HUES64 (cell line): ENCODE measurements at regions not wholly inside any gene's neighbourhood (a gene's known extent, or its start where the extent isn't known, plus 50 kb on each side); places are given as distances from the start of the nearest gene placed in this dataset.

ENCODE experiments used
- H3K27ac ChIP-seq: 2 replicates; pipeline ENCODE4 v1.7.0; 2013; ENCODE audit warnings: low read depth, low read length, inconsistent platforms
- H3K27me3 ChIP-seq: 2 replicates; pipeline ENCODE4 v1.6.1; 2013; ENCODE audit warnings: mild to moderate bottlenecking, low read length; ENCODE audit not compliant: insufficient read depth
- H3K36me3 ChIP-seq: 2 replicates; pipeline ENCODE4 v1.6.1; 2013; ENCODE audit warnings: mild to moderate bottlenecking, low read length; ENCODE audit not compliant: insufficient read depth
- H3K4me1 ChIP-seq: 2 replicates; pipeline ENCODE4 v1.6.1; 2013; ENCODE audit warnings: mild to moderate bottlenecking, low read length, moderate library complexity; ENCODE audit not compliant: insufficient read depth
- H3K4me3 ChIP-seq: 2 replicates; pipeline ENCODE4 v1.5.1; 2013; ENCODE audit warnings: mild to moderate bottlenecking, low read length, moderate library complexity
- H3K9ac ChIP-seq: 2 replicates; pipeline ENCODE4 v1.6.1; 2013; ENCODE audit warnings: mild to moderate bottlenecking, low read depth, low read length
- H3K9me3 ChIP-seq: 2 replicates; pipeline ENCODE4 v1.6.1; 2013; ENCODE audit warnings: low read depth, low read length; ENCODE audit not compliant: insufficient read depth
- WGBS: fragments of 150-250, 120-280 bp; methylation state at CpG from one replicate; pipeline ENCODE4 v1.1.7; 2013; ENCODE audit warnings: missing lambda C conversion rate; 5-methylcytosine and 5-hydroxymethylcytosine counted together

- H3K4me3 ChIP-seq = no peak overlapping the region
- no peaks in the 10 kb centered on the region for H3K4me1 ChIP-seq
- WGBS = 71% methylated on average over 2 of the region's 2 CpGs
- H3K27me3 ChIP-seq = no peaks in the 10 kb centered on the region
- H3K27ac ChIP-seq = no peak overlapping the region
- no peaks in the 10 kb centered on the region for H3K36me3 ChIP-seq
- no peak overlapping the region for H3K9ac ChIP-seq
- H3K9me3 ChIP-seq = peaks cover 10% of the 10 kb centered on the region; the same call in 1 of the 2 replicates
Measured at GRCh38 chr12:24705216-24705615, 243.7 kb downstream of the BCAT1 start.

GRCh38 chr12:24701343-24701742 is 247.6 kb downstream of the BCAT1 start:
- Histone ChIP-seq H3K9me3 (peaks cover 10% of the 10 kb centered on the region; the same call in 1 of the 2 replicates), H3K4me1 (peaks cover 14% of the 10 kb centered on the region), H3K9ac (no peak overlapping the region), H3K27ac (no peak overlapping the region), H3K36me3 (no peaks in the 10 kb centered on the region), H3K4me3 (no peak overlapping the region), H3K27me3 (no peaks in the 10 kb centered on the region)
- 94% methylated on average over 3 of the region's 3 CpGs for WGBS

- Histone ChIP-seq H3K4me3 (no peak overlapping the region), H3K36me3 (no peaks in the 10 kb centered on the region), H3K4me1 (peaks cover 24% of the 10 kb centered on the region), H3K27me3 (no peaks in the 10 kb centered on the region), H3K27ac (no peak overlapping the region), H3K9ac (no peak overlapping the region), H3K9me3 (peaks cover 10% of the 10 kb centered on the region; the same call in 1 of the 2 replicates)
- WGBS = 80% methylated on average over 2 of the region's 2 CpGs
Measured at GRCh38 chr12:24698972-24699371, 249.9 kb downstream of the BCAT1 start.

GRCh38 chr12:24697769-24698168 is 251.1 kb downstream of the BCAT1 start:
- Histone ChIP-seq H3K27ac (no peak overlapping the region), H3K9ac (no peak overlapping the region), H3K4me3 (no peak overlapping the region), H3K9me3 (peaks cover 10% of the 10 kb centered on the region; the same call in 1 of the 2 replicates), H3K36me3 (no peaks in the 10 kb centered on the region), H3K4me1 (peaks cover 24% of the 10 kb centered on the region), H3K27me3 (no peaks in the 10 kb centered on the region)
- WGBS = 82% methylated on average over 2 of the region's 2 CpGs

- no peak overlapping the region for H3K27ac ChIP-seq
- H3K4me3 ChIP-seq = no peak overlapping the region
- H3K9ac ChIP-seq = no peak overlapping the region
- 90% methylated on average over 2 of the region's 2 CpGs for WGBS
- H3K4me1 ChIP-seq = peaks cover 24% of the 10 kb centered on the region
- H3K36me3 ChIP-seq = no peaks in the 10 kb centered on the region
- no peaks in the 10 kb centered on the region for H3K27me3 ChIP-seq
- peaks cover 10% of the 10 kb centered on the region; the same call in 1 of the 2 replicates for H3K9me3 ChIP-seq
Measured at GRCh38 chr12:24697295-24697694, 251.6 kb downstream of the BCAT1 start.

- H3K9me3 ChIP-seq = peaks cover 10% of the 10 kb centered on the region; the same call in 1 of the 2 replicates
- no peaks in the 10 kb centered on the region for H3K36me3 ChIP-seq
- H3K4me3 ChIP-seq = no peak overlapping the region
- H3K9ac ChIP-seq = no peak overlapping the region
- H3K27ac ChIP-seq = no peak overlapping the region
- peaks cover 24% of the 10 kb centered on the region for H3K4me1 ChIP-seq
- no peaks in the 10 kb centered on the region for H3K27me3 ChIP-seq
- WGBS = 96% methylated on average over 6 of the region's 6 CpGs
Measured at GRCh38 chr12:24696800-24697199, 252.1 kb downstream of the BCAT1 start.

- H3K36me3 ChIP-seq = no peaks in the 10 kb centered on the region
- H3K9ac ChIP-seq = no peak overlapping the region
- WGBS = 98% methylated on average over 3 of the region's 3 CpGs
- H3K9me3 ChIP-seq = peaks cover 4% of the 10 kb centered on the region; the same call in 1 of the 2 replicates
- peaks cover 24% of the 10 kb centered on the region for H3K4me1 ChIP-seq
- no peak overlapping the region for H3K27ac ChIP-seq
- H3K27me3 ChIP-seq = no peaks in the 10 kb centered on the region
- no peak overlapping the region for H3K4me3 ChIP-seq
Measured at GRCh38 chr12:24695657-24696329, 253.1 kb downstream of the BCAT1 start.

GRCh38 chr12:24695103-24695502 is 253.8 kb downstream of the BCAT1 start:
- H3K9ac ChIP-seq = no peak overlapping the region
- H3K27me3 ChIP-seq = no peaks in the 10 kb centered on the region
- H3K27ac ChIP-seq = no peak overlapping the region
- H3K4me3 ChIP-seq = no peak overlapping the region
- WGBS = 93% methylated on average over 4 of the region's 4 CpGs
- H3K36me3 ChIP-seq = no peaks in the 10 kb centered on the region
- peaks cover 24% of the 10 kb centered on the region for H3K4me1 ChIP-seq
- no peaks in the 10 kb centered on the region for H3K9me3 ChIP-seq

- Histone ChIP-seq H3K36me3 (no peaks in the 10 kb centered on the region), H3K27ac (no peak overlapping the region), H3K9me3 (no peaks in the 10 kb centered on the region), H3K4me1 (peaks cover 8% of the 10 kb centered on the region), H3K9ac (no peak overlapping the region), H3K4me3 (no peak overlapping the region), H3K27me3 (no peaks in the 10 kb centered on the region)
- WGBS = 96% methylated on average over 6 of the region's 6 CpGs
Measured at GRCh38 chr12:24688601-24689000, 260.3 kb downstream of the BCAT1 start.

GRCh38 chr12:24681570-24681969 is 267.3 kb downstream of the BCAT1 start:
- no peak overlapping the region for H3K9ac ChIP-seq
- no peak overlapping the region for H3K4me3 ChIP-seq
- H3K27ac ChIP-seq = no peak overlapping the region
- no peaks in the 10 kb centered on the region for H3K27me3 ChIP-seq
- H3K36me3 ChIP-seq = no peaks in the 10 kb centered on the region
- H3K9me3 ChIP-seq = no peaks in the 10 kb centered on the region
- peaks cover 14% of the 10 kb centered on the region for H3K4me1 ChIP-seq
- WGBS = 86% methylated on average over 3 of the region's 3 CpGs

- 68% methylated on average over 3 of the region's 3 CpGs for WGBS
Measured at GRCh38 chr12:24679126-24679525, 269.8 kb downstream of the BCAT1 start.

More at GRCh38 chr12:24679126-24679525, 269.8 kb downstream of the BCAT1 start:
- Histone ChIP-seq H3K9me3 (peaks cover 9% of the 10 kb centered on the region; the same call in 1 of the 2 replicates), H3K4me1 (peaks cover 14% of the 10 kb centered on the region), H3K27me3 (no peaks in the 10 kb centered on the region), H3K36me3 (no peaks in the 10 kb centered on the region), H3K9ac (no peak overlapping the region), H3K4me3 (no peak overlapping the region), H3K27ac (peak overlapping the region; percentile 14; the same call in 1 of the 2 replicates)
